GM18505 (cell line): ENCODE measurements at regions not wholly inside any gene's neighbourhood (a gene's known extent, or its start where the extent isn't known, plus 50 kb on each side); places are given as distances from the start of the nearest gene placed in this dataset.
A peak's percentile ranks its signal among the peaks of the same experiment; 100 is the strongest.

Source experiments
- ATAC-seq: cut with Tn5 transposase; IDR thresholded peaks from one replicate; pipeline ENCODE4 v1.9.1; 2021; ENCODE audit not compliant: unreplicated experiment
- POLR2A ChIP-seq: IDR thresholded peaks from 4 replicates; pipeline ENCODE4 v1.6.1; 2011; ENCODE audit warnings: borderline replicate concordance; ENCODE audit not compliant: insufficient read depth, insufficient read length; ENCODE audit errors: extremely low read depth

DNA sequence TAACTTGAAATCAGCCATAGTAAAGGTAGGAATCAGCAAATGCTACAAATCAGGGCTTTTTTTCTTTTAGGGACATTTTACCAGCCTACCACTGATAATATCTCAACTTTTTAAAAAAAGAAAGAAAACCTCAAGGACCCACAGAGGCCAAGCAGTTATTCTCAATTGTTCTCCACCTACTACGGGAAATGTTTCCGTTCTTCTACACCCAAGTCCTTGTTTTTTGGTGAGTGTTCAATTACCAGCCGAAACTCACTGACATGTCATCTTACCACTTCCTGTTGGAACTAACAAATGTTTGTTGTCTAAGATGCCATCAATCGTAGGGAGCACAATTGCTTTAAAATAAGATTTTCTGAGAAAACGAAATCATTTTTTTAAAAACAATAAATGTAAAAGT, 50.2 kb upstream of the CDK1 start:
- no peak for TF ChIP-seq POLR2A
- ATAC-seq = no peak

DNA sequence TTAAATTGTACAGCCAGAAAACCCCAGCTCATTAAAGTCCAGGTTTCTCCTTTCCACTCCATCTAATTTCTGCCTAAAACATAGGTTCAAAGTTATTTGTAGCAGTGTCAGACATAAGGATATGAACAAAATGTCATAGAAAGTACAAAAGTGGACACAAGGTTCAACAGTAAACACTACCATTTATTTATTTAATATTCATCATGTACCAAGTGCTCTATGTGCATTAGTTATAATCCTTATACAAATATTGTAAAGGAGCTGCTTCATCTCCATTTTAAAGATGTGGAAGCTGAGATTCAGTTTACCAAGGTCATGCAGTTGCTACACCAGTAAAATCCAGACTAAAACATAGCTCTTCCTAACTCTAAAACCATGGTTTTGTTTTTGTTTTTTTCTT, 52.0 kb upstream of the CDK1 start:
- TF ChIP-seq POLR2A = no peak
- ATAC-seq = no peak

DNA sequence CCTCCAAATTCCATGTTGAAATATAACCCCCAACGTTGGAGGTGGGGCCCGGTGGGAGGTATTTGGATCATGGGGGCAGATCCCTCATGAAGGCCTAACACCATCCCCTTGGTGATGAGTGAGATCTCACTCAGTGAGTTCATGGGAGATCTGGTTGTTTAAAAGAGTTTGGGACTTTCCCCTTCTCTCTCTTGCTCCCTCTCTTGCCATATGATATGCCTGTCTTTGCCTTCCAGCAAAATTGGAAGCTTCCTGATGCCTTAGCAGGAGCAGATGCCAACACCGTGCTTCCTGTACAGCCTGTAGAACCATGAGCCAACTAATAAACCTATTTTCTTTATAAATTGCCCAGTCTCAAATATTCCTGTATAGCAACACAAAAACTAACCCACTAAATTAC, 55.7 kb upstream of the CDK1 start:
- no peak for TF ChIP-seq POLR2A
- ATAC-seq = no peak

DNA sequence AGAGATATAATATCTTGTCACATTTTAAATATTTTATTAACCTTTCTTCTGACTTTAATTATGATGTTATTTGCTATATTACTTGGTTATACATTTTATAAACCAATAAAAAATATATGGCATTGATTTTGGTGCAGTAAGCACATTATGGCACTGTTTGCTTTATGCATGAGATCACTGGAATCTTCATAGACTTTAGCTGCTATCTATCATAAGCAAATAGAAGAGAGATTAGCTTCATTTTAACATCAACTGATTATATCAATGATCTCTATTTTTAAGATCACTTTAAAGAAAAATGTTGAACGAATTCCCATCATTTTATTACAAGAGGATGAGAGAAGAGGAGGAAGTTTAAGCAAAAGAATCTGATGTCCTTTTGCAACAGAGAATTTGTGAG, 58.6 kb upstream of the CDK1 start:
- TF ChIP-seq POLR2A = no peak

DNA sequence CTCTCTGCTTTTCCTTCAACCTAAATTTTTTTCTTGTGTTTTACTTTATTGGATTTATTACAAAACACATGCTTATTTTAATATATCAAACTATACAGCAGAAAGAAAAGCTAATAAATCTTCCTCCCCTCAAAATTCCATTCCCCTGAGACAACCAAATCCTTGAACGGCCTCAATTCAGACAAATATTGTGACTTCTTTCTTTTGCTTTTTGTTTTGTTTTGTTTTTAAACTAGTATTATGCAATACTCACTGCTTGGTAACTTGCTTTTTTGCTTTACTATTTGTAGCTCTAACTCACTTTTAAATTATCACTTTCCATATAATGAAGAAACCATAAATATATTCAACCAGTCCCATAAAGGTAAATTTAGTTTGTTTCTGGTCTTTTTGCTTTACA, 59.4 kb upstream of the CDK1 start:
- no peak for TF ChIP-seq POLR2A
- no peak for ATAC-seq

More for the DNA sequence above, 58.6 kb upstream of the CDK1 start:
- ATAC-seq = no peak

DNA sequence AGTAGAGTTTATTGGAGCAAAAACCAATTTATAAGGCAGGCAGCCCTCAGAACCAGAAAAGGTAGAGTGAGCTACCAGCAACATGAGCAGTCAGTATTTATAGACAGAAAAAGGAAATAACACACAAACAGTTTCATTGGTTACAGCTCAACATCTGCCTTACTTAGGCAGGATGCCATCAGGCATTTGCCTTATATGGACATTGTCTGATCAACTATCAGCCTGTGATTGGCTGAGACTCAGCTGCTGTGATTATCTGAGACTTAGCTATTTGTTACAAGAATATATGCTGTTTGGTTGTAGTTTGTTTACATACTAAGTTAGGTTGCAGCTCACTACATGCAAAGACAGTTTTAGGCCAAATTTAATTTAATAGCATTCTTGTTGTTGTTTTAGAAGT, 60.4 kb upstream of the CDK1 start:
- peak; percentile 84 for ATAC-seq

DNA sequence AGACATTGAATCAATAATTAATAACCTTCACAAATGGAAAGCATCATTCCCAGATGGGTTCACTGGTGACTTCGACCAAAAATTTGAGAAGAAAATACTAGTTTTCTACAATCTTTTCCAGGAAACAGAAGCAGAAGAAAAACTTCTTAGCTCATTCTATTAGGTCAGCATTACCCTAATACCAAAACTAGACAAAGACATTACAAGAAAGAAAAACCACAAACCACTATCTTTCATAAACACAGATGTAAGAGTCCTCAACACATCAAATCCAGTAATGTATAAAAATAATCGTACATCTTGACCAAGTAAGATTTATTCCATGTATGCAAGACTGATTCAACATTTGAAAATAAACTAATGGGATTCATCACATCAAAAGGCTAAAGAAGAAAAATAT, 64.0 kb upstream of the CDK1 start:
- TF ChIP-seq POLR2A = no peak
- ATAC-seq = no peak

More for the DNA sequence above, 60.4 kb upstream of the CDK1 start:
- no peak for TF ChIP-seq POLR2A

DNA sequence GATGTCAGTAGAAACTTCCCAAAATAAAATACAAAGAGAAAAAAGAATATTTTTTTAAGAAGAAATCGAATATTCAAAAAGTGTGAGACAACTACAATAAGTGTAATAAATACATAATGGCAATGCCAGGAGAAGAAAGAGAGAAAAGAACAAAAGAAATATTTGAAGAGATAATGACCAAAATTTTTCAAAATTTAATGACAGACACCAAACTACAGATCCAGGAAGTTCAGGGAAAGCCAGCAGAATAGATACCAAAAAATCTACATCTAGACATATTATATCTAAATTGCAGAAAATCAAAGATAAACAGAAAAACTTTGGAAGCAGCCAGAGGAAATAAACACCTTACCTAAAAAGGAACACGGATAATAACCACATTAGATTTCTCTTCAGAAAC, 66.8 kb upstream of the CDK1 start:
- no peak for TF ChIP-seq POLR2A
- ATAC-seq = no peak

DNA sequence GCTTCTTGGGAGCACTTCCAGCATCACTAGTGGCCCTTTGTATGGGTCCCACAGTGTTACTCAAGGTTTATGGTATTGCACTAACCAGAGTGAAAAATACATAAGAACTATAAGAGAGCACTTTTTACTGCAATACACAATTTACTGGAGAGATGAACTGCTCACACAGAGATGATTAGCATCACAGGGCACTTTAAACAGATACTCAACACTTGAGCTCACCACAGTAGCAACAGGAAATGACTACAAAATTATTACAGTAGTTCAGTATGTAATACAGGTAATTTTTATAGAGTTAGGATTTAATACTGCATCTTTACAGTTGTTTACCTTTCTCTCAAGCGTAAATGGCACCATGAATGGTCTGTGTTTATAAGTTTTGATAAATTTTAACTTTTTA, 68.2 kb upstream of the CDK1 start:
- ATAC-seq = no peak
- no peak for TF ChIP-seq POLR2A

DNA sequence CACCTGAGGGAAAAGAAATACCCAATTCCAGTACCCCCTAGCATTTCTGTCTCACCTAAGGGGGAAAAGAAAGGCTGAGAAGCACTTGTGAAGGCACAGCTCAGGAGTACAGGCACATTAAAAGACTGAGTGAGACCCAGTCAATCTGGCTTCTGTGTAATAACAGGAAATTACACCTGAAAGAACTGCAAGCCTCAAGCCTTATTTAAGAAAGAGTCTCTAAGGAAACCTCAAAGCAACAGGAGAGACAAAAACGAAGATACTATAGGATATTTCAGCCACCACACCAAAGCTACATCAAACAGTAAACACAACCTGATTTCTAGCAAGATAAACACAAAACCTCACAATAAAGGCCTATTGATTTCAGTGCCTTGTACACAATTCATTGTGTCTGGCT, 69.6 kb upstream of the CDK1 start:
- TF ChIP-seq POLR2A = no peak

DNA sequence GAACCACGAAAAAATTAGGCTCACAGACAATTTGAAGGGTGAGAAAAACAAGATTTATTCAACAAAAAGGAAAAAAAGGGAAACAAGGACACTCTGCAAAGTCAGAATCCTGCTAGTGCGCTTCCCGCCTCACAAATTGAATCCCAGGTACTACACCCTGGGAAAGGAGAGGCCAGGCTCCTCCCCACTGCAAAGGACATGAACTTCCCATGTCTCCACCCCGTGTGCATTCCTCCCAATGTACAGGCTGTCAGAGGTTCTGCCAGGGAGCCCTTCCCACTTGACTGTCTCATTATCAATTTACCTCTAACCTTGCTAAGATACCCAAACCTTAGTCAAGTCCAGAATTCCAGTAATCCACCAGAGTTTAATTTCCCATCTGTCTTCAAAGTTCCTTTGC, 70.4 kb upstream of the CDK1 start:
- ATAC-seq = no peak
- TF ChIP-seq POLR2A = no peak

More for the DNA sequence above, 69.6 kb upstream of the CDK1 start:
- no peak for ATAC-seq

DNA sequence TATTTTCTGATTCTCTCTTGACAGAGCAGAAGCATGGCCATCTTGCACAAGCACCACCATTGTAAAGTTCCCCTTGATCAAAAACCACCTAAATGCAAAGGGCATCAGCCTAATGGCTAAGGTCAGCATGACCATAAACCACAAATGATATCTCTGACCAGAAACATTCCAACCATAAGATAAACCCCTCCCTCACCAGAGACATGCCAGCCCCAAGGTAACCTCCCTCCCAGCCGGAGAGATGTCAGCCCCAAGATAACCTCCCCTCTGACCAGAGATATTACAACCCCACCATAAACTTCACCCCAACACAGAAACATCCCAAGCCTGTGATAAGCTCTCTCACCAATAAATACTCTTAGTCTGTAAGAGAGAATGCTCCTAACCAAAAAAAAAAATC, 72.1 kb upstream of the CDK1 start:
- ATAC-seq = no peak
- TF ChIP-seq POLR2A = no peak

DNA sequence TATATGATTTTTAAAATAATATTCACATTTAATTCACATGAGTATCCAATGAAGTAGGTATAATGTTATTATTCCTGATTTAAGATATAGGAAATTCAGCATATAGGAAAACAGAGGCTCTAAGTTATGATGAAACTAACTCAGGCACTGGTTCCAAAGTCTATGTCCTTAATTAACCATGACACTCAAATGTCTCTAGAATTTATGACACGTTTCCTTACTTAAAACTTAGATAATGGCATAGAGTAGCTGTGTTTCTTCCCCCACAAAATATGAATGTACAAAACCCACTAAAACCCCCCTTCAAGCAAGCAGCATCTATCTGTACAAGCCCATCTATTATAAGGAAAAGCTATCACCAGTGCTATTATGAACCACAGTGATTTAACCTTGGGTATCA, 72.9 kb upstream of the CDK1 start:
- ATAC-seq = no peak
- TF ChIP-seq POLR2A = no peak

DNA sequence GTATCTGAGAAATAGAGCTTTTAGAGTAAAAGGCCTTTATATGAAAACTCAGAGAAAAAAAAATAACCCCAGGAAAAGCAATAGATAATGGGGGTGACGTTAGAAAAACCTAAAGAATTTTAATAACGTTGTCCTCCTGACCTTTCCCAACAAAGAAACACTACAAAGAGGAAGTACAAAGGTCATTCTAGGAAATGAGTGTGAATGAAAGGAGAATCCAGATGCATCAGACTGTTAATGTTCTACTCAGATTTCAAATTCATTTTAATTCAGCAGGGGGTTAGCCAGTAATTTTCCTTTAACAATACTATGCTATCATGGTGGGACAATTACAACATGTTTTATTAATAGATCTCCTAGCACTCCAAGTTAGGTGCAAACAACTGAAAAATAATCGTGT, 73.8 kb upstream of the CDK1 start:
- TF ChIP-seq POLR2A = no peak
- ATAC-seq = no peak

DNA sequence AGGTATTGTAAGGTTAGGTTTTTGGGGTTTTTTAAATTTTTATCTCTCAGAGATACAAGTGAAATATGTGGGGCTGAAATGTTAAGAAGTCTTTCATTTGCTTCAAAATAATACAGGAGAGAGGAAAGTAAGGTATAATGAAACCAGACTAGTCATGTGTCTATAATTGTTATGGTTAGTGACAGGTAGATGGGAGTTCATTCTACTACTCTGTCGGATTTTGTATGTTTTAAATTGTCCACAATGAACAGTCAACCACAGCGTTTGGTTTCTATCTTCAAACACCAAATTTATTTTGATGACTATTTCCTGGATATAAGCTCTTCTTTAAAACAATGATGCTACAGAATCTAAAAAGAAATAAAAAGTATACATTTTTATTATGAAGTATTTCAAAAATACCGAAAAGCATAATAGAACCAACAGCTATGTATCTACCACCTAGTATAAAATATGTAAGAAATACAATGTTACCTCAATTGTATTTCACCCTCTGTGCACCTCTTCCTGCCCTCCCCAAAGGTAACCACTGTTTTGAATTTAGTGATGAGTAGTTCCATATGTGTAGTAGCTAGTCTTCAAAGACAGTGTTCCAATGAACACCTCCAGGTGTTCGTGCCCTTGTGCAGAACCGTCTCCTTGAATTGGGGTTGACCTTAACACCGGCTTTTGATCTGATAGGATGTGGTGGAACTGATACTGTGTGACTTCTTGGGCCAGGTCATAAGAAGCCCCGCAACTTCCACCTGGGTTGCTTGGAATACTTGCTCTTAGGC, 74.8 kb upstream of the CDK1 start:
- TF ChIP-seq POLR2A = no peak
- ATAC-seq = no peak
